ENCODE measurements at regions not wholly inside any gene's neighbourhood (a gene's known extent, or its start where the extent isn't known, plus 50 kb on each side); places are given as distances from the start of the nearest gene placed in this dataset.
A peak's percentile ranks its signal among the peaks of the same experiment; 100 is the strongest.

- Mint-ChIP-seq H3K27ac (ENCODE audit: unreplicated experiment) (peak overlapping the region; percentile 37), H3K4me1 (ENCODE audit: low read depth, unreplicated experiment) (peaks cover 34% of the 10 kb centered on the region), H3K4me3 (ENCODE audit: unreplicated experiment) (no peak overlapping the region), H3K36me3 (ENCODE audit: insufficient read depth, unreplicated experiment) (no peaks in the 10 kb centered on the region), H3K27me3 (ENCODE audit: insufficient read depth, unreplicated experiment) (no peaks in the 10 kb centered on the region), H3K9me3 (ENCODE audit: unreplicated experiment) (peaks cover 12% of the 10 kb centered on the region)
- TF ChIP-seq CTCF (IDR thresholded peaks at IDR 0.05; ENCODE audit: insufficient read depth in 1 of 2, low read depth in 1 of 2, low read length in 1 of 2, severe bottlenecking in 1 of 2, unreplicated experiment in 1 of 2), result no peak
- ChIA-PET CTCF (no interaction called here), POLR2A (no interaction called here)
- peak; percentile 75 for DNase-seq
- Histone ChIP-seq H3K36me3 (ENCODE audit: control insufficient read depth, insufficient read depth, low read length) (no peaks in the 10 kb centered on the region), H3K27me3 (replicated peaks; ENCODE audit: control insufficient read depth, insufficient read depth, low read length) (no peaks in the 10 kb centered on the region), H3K4me3 (ENCODE audit: low read depth, low read length) (no peak overlapping the region), H3K9me3 (peaks cover 7% of the 10 kb centered on the region; the same call in 1 of the 2 replicates), H3K4me1 (peaks cover 34% of the 10 kb centered on the region)
- intact Hi-C loops (cut with micrococcal nuclease; ENCODE audit: unreplicated experiment), result no loop called here
- BruUV-seq (replicated peaks), result no TSS peak
Observed at GRCh38 chr17:17416007-17416399, 60.8 kb upstream of the MED9 start.

GRCh38 chr17:17416400-17417360 is 60.1 kb upstream of the MED9 start:
- H3K9me3 ChIP-seq, result peaks cover 7% of the 10 kb centered on the region; the same call in 1 of the 2 replicates
- DNase-seq, result peak in 1 of 2 experiments; percentile 21
- Mint-ChIP-seq H3K4me3 (ENCODE audit: unreplicated experiment) (no peak overlapping the region), H3K9me3 (ENCODE audit: unreplicated experiment) (peaks cover 19% of the 10 kb centered on the region), H3K4me1 (ENCODE audit: low read depth, unreplicated experiment) (peaks cover 34% of the 10 kb centered on the region), H3K27me3 (ENCODE audit: insufficient read depth, unreplicated experiment) (no peaks in the 10 kb centered on the region), H3K36me3 (ENCODE audit: insufficient read depth, unreplicated experiment) (peaks cover 4% of the 10 kb centered on the region), H3K27ac (ENCODE audit: unreplicated experiment) (peak overlapping the region; percentile 37)
- H3K36me3 ChIP-seq (ENCODE audit: control insufficient read depth, insufficient read depth, low read length), result no peaks in the 10 kb centered on the region
- TF ChIP-seq CTCF (IDR thresholded peaks at IDR 0.05; ENCODE audit: insufficient read depth in 1 of 2, low read depth in 1 of 2, low read length in 1 of 2, severe bottlenecking in 1 of 2, unreplicated experiment in 1 of 2), result no peak
- POLR2A ChIA-PET, result no interaction called here
- no TSS peak for BruUV-seq (replicated peaks)
- H3K27me3 ChIP-seq (replicated peaks; ENCODE audit: control insufficient read depth, insufficient read depth, low read length), result no peaks in the 10 kb centered on the region
- no peak overlapping the region for H3K4me3 ChIP-seq (ENCODE audit: low read depth, low read length)
- intact Hi-C loops (cut with micrococcal nuclease; ENCODE audit: unreplicated experiment), result no loop called here
- CTCF ChIA-PET, result no interaction called here
- H3K4me1 ChIP-seq, result peaks cover 34% of the 10 kb centered on the region

DNA sequence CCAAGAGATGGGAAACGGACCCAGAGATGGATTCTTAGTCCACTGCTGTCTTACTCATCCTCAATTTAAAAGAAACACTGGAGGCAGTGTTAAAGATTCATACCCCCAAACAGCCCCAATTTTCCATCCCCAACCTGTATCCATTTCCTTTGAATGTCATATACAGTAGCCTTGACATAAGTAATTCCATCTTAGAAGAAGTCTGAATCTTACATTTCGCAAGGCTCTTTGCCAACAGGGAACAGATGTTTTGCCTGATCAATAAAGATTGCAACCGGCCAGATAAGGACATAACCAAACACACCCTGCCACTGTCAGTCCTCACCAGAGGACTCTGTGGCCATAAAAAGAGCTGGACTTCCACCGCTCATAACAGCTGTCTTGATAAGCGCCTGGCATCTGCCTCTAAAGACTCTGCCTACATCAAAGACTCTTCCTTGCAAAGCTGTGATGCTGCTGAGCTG is 59.0 kb upstream of the MED9 start:
- Mint-ChIP-seq H3K27me3 (ENCODE audit: insufficient read depth, unreplicated experiment) (no peaks in the 10 kb centered on the region), H3K4me1 (ENCODE audit: low read depth, unreplicated experiment) (peaks cover 34% of the 10 kb centered on the region), H3K27ac (ENCODE audit: unreplicated experiment) (peak overlapping the region; percentile 43), H3K4me3 (ENCODE audit: unreplicated experiment) (no peak overlapping the region), H3K36me3 (ENCODE audit: insufficient read depth, unreplicated experiment) (peaks cover 5% of the 10 kb centered on the region), H3K9me3 (ENCODE audit: unreplicated experiment) (peaks cover 29% of the 10 kb centered on the region)
- no peaks in the 10 kb centered on the region for H3K36me3 ChIP-seq (ENCODE audit: control insufficient read depth, insufficient read depth, low read length)
- peak; percentile 74 to 88 for DNase-seq
- ChIA-PET POLR2A (interaction anchor here (1.2 kb wide), 1 partner anchor 18 kb away, joined by 3 read pairs; no protein-coding TSS in a partner anchor), CTCF (interaction anchor here (0.6 to 0.9 kb wide), 4 partner anchors 11 to 79 kb away, joined by 3 to 6 read pairs (median 4); partner anchors contain the start of gene RASD1)
- peaks cover 9% of the 10 kb centered on the region; the same call in 1 of the 2 replicates for H3K9me3 ChIP-seq
- no peaks in the 10 kb centered on the region for H3K27me3 ChIP-seq (replicated peaks; ENCODE audit: control insufficient read depth, insufficient read depth, low read length)
- H3K4me3 ChIP-seq (ENCODE audit: low read depth, low read length), result no peak overlapping the region
- intact Hi-C loops (cut with micrococcal nuclease; ENCODE audit: unreplicated experiment), result loop anchor here (1.0 kb wide), 3 partner anchors 12 to 43 kb away; no protein-coding TSS in a partner anchor
- peaks cover 34% of the 10 kb centered on the region for H3K4me1 ChIP-seq
- no TSS peak for BruUV-seq (replicated peaks)
- no peak for TF ChIP-seq CTCF (IDR thresholded peaks at IDR 0.05; ENCODE audit: insufficient read depth in 1 of 2, low read depth in 1 of 2, low read length in 1 of 2, severe bottlenecking in 1 of 2, unreplicated experiment in 1 of 2)
